ENCODE measurements at regions not wholly inside any gene's neighbourhood (a gene's known extent, or its start where the extent isn't known, plus 50 kb on each side); places are given as distances from the start of the nearest gene placed in this dataset.
"Not testable (repeated sequence)": the region's sequence is repeated elsewhere in the genome, so short reads cannot be mapped to it uniquely, and the experiment has no call there.

- DNase-seq (ENCODE audit: low spot score): no peak
Measured at GRCh38 chr12:85573635-85574214, 262.5 kb downstream of the RASSF9 start.

- DNase-seq (ENCODE audit: low spot score): no peak
Measured at GRCh38 chr12:85574291-85574690, 261.9 kb downstream of the RASSF9 start.

GRCh38 chr12:85575120-85576096, 260.8 kb downstream of the RASSF9 start:
- DNase-seq (ENCODE audit: low spot score): no peak

- DNase-seq (ENCODE audit: low spot score): no peak
Measured at GRCh38 chr12:85580562-85581168, 255.5 kb downstream of the RASSF9 start.

GRCh38 chr12:85587158-85587557, 249.1 kb downstream of the RASSF9 start:
- no peak for DNase-seq (ENCODE audit: low spot score)

- DNase-seq (ENCODE audit: low spot score): no peak
Measured at GRCh38 chr12:85588221-85588620, 248.0 kb downstream of the RASSF9 start.

GRCh38 chr12:85600841-85601240, 235.4 kb downstream of the RASSF9 start:
- DNase-seq (ENCODE audit: low spot score): no peak

- no peak for DNase-seq (ENCODE audit: low spot score)
Measured at GRCh38 chr12:85603556-85603955, 232.7 kb downstream of the RASSF9 start.

- DNase-seq (ENCODE audit: low spot score): no peak
Measured at GRCh38 chr12:85606455-85606854, 229.8 kb downstream of the RASSF9 start.

GRCh38 chr12:85609778-85610177, 226.4 kb downstream of the RASSF9 start:
- no peak for DNase-seq (ENCODE audit: low spot score)

- no peak for DNase-seq (ENCODE audit: low spot score)
Measured at GRCh38 chr12:85610194-85610593, 226.0 kb downstream of the RASSF9 start.

- no peak for DNase-seq (ENCODE audit: low spot score)
Measured at GRCh38 chr12:85616201-85616600, 220.0 kb downstream of the RASSF9 start.

GRCh38 chr12:85617307-85618091, 218.7 kb downstream of the RASSF9 start:
- no peak for DNase-seq (ENCODE audit: low spot score)

GRCh38 chr12:85621041-85621440, 215.2 kb downstream of the RASSF9 start:
- DNase-seq (ENCODE audit: low spot score): no peak

GRCh38 chr12:85623763-85624162, 212.4 kb downstream of the RASSF9 start:
- DNase-seq (ENCODE audit: low spot score): no peak

GRCh38 chr12:85625467-85625866, 210.7 kb downstream of the RASSF9 start:
- DNase-seq (ENCODE audit: low spot score): no peak

GRCh38 chr12:85626001-85626783, 210.0 kb downstream of the RASSF9 start:
- DNase-seq (ENCODE audit: low spot score): no peak

GRCh38 chr12:85626784-85627171, 209.4 kb downstream of the RASSF9 start:
- DNase-seq (ENCODE audit: low spot score): no peak

- DNase-seq (ENCODE audit: low spot score): no peak
Measured at GRCh38 chr12:85627584-85627983, 208.6 kb downstream of the RASSF9 start.

- not testable (repeated sequence) for DNase-seq (ENCODE audit: low spot score)
Measured at GRCh38 chr12:85628562-85628961, 207.6 kb downstream of the RASSF9 start.

GRCh38 chr12:85630851-85631250, 205.4 kb downstream of the RASSF9 start:
- DNase-seq (ENCODE audit: low spot score): no peak

All from ureter (tissue), 1 donor.